K562 (cell line): ENCODE measurements at regions not wholly inside any gene's neighbourhood (a gene's known extent, or its start where the extent isn't known, plus 50 kb on each side); places are given as distances from the start of the nearest gene placed in this dataset.

Experiments
- ARID1B ChIP-seq: fragments of 450-650 bp; IDR thresholded peaks from 2 replicates; pipeline ENCODE4 v1.6.1; 2016; ENCODE audit warnings: antibody characterized with exemption, mild to moderate bottlenecking, inconsistent platforms
- BRF2 ChIP-seq: IDR thresholded peaks from 3 replicates; pipeline ENCODE4 v1.6.1; 2011; ENCODE audit warnings: borderline replicate concordance, mild to moderate bottlenecking; ENCODE audit not compliant: insufficient read length, insufficient read depth
- ETS2 ChIP-seq: IDR thresholded peaks from 2 replicates; pipeline ENCODE4 v1.6.1; 2016; ENCODE audit warnings: borderline replicate concordance, missing genetic modification characterization, mild to moderate bottlenecking, moderate library complexity, missing compliant biosample characterization; ENCODE audit not compliant: poor library complexity, severe bottlenecking
- HIVEP1 ChIP-seq: fragments of 250-450 bp; sonication (Bioruptor Pico); IDR thresholded peaks from 2 replicates; pipeline ENCODE4 v1.4.0; 2020; ENCODE audit warnings: mild to moderate bottlenecking
- MEF2D ChIP-seq: conservative IDR thresholded peaks from 2 replicates; pipeline ENCODE4 v1.6.1; 2016; ENCODE audit warnings: low read depth, missing genetic modification characterization, missing compliant biosample characterization
- PHB2 ChIP-seq: fragments of 450-650 bp; IDR thresholded peaks from 2 replicates; pipeline ENCODE4 v1.6.1; 2017; ENCODE audit warnings: low read depth
- PHF20 ChIP-seq: fragments of 450-650 bp; IDR thresholded peaks from 2 replicates; pipeline ENCODE4 v1.6.1; 2018; ENCODE audit not compliant: partially characterized antibody
- ZNF253 ChIP-seq: fragments of 250-450 bp; sonication (Bioruptor Pico); conservative IDR thresholded peaks from 2 replicates; pipeline ENCODE4 v1.6.1; 2021; ENCODE audit warnings: mild to moderate bottlenecking
- ZNF518B ChIP-seq: fragments of 250-450 bp; sonication (Bioruptor Pico); IDR thresholded peaks from 2 replicates; pipeline ENCODE4 v1.5.0; 2021; ENCODE audit warnings: mild to moderate bottlenecking, moderate library complexity
- ZNF584 ChIP-seq: fragments of 200-800 bp; sonication (Bioruptor generic); IDR thresholded peaks from 2 replicates; pipeline ENCODE4 v1.6.1; 2016; ENCODE audit warnings: low read depth, mild to moderate bottlenecking, missing genetic modification characterization, missing compliant biosample characterization
- ZNF79 ChIP-seq: fragments of 250-450 bp; sonication (Bioruptor Pico); IDR thresholded peaks from 2 replicates; pipeline ENCODE4 v1.4.0; 2020; ENCODE audit warnings: low read depth, mild to moderate bottlenecking, moderate library complexity

GRCh38 chr3:106034313-106034712, 165.5 kb upstream of the CBLB start (continued):
- TF ChIP-seq ZNF253: no peak
- TF ChIP-seq ZNF584 (CRISPR knock-in tag): no peak
- TF ChIP-seq ETS2 (tag): no peak
- no peak for TF ChIP-seq BRF2
- no peak for TF ChIP-seq HIVEP1 (CRISPR knock-in tag)
- TF ChIP-seq MEF2D (tag): no peak
- TF ChIP-seq PHF20: no peak
- TF ChIP-seq ARID1B: no peak
- no peak for TF ChIP-seq ZNF518B (CRISPR knock-in tag)
- TF ChIP-seq ZNF79 (CRISPR knock-in tag): no peak
- TF ChIP-seq PHB2: no peak
